ENCODE measurements at regions not wholly inside any gene's neighbourhood (a gene's known extent, or its start where the extent isn't known, plus 50 kb on each side); places are given as distances from the start of the nearest gene placed in this dataset.
"Not testable (repeated sequence)": the region's sequence is repeated elsewhere in the genome, so short reads cannot be mapped to it uniquely, and the experiment has no call there.

DNA sequence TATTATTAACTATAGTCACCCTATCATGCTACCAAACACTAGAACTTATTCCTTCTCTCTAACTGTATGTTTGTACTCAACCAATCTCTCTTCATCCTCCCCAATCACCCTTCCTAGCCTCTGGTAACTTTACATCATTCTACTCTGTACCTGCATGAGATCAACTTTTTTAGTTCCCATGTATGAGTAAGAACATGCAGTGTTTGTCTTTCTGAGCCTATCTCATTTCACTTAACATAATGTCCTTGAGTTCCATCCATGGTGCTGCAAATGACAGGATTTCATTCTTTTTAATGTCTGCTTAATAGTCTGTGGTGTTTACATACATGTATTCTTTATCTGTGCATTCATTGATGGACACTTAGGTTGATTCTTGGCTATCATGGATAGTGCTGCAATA is 108.9 kb upstream of the RFX8 start:
- H3K9me3 ChIP-seq (ENCODE audit: low read depth, low read length), result no peaks in the 10 kb centered on the region
- TF ChIP-seq POLR2AphosphoS5 (IDR thresholded peaks at IDR 0.05; ENCODE audit: borderline replicate concordance, low read depth, low read length) (no peak), FOXP2 (optimal IDR thresholded peaks at IDR 0.05; ENCODE audit: control extremely low read depth, extremely low read length, insufficient read depth) (no peak), EZH2 (IDR thresholded peaks at IDR 0.05) (no peak)
- no peak overlapping the region for H3K9ac ChIP-seq (ENCODE audit: insufficient read length)
- no peak for DNase-seq (ENCODE audit: low read depth, low spot score)
- no peak overlapping the region for H3K27ac ChIP-seq
- H3K4me3 ChIP-seq, result no peak overlapping the region
- H3K36me3 ChIP-seq (ENCODE audit: insufficient read depth, low read length), result no peaks in the 10 kb centered on the region

DNA sequence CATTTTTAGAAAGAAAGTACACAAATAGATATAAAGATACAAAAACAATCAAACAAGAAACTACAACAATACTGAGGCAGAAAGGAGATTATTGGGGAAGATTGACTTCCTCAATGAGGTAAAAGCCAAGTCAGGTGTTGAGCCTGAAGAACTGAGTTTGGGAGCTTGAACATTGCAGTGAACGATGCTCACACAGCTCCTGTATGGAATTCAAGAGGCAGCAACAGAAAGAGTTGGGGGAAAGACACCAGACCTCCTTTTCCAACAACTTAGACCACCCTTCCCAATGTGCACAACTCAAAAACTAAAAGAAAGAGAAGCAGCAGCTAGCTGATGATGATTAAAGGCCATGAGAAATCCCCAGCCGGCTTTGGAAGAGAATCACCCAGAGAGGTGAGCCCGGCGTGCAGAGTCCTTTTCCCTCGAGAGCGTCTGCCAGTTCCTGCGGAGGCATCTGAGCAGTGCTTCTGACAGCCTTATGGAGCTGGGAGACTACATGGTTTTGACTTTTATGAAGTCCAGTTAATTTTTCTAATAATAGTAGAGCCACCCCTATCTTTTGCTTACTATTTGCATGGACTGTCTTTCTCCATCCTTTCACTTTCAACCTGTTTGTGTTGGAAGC is 106.9 kb upstream of the RFX8 start:
- Histone ChIP-seq H3K9me3 (ENCODE audit: low read depth, low read length) (no peaks in the 10 kb centered on the region), H3K4me3 (no peak overlapping the region), H3K36me3 (ENCODE audit: insufficient read depth, low read length) (no peaks in the 10 kb centered on the region), H3K9ac (ENCODE audit: insufficient read length) (no peak overlapping the region), H3K27ac (no peak overlapping the region)
- TF ChIP-seq EZH2 (IDR thresholded peaks at IDR 0.05) (no peak), FOXP2 (optimal IDR thresholded peaks at IDR 0.05; ENCODE audit: control extremely low read depth, extremely low read length, insufficient read depth) (no peak), POLR2AphosphoS5 (IDR thresholded peaks at IDR 0.05; ENCODE audit: borderline replicate concordance, low read depth, low read length) (no peak)
- no peak for DNase-seq (ENCODE audit: low read depth, low spot score)

DNA sequence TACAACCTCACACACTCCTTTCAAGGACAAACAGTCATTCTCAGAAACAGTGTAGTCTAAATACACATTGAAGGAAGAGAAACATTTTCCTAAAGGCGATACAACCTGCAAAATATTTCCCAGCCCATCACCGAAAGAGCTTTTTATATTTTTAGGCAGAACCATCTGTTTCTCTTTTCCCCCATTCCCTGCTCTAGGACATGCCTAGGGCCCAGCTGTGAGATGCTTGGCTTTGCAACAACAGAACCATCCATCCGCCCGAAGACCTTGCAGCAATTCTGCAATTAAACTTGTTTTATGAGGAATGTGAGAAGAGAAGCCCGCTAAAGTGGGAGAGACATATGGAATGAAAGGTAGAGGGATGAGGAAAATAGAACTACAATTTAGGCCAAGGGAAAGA is 105.6 kb upstream of the RFX8 start:
- Histone ChIP-seq H3K4me3 (no peak overlapping the region), H3K9me3 (ENCODE audit: low read depth, low read length) (no peaks in the 10 kb centered on the region), H3K27ac (no peak overlapping the region), H3K36me3 (ENCODE audit: insufficient read depth, low read length) (no peaks in the 10 kb centered on the region), H3K9ac (ENCODE audit: insufficient read length) (no peak overlapping the region)
- DNase-seq (ENCODE audit: low read depth, low spot score), result no peak
- TF ChIP-seq FOXP2 (optimal IDR thresholded peaks at IDR 0.05; ENCODE audit: control extremely low read depth, extremely low read length, insufficient read depth), result no peak
- TF ChIP-seq POLR2AphosphoS5 (IDR thresholded peaks at IDR 0.05; ENCODE audit: borderline replicate concordance, low read depth, low read length), result no peak
- TF ChIP-seq EZH2 (IDR thresholded peaks at IDR 0.05), result no peak

DNA sequence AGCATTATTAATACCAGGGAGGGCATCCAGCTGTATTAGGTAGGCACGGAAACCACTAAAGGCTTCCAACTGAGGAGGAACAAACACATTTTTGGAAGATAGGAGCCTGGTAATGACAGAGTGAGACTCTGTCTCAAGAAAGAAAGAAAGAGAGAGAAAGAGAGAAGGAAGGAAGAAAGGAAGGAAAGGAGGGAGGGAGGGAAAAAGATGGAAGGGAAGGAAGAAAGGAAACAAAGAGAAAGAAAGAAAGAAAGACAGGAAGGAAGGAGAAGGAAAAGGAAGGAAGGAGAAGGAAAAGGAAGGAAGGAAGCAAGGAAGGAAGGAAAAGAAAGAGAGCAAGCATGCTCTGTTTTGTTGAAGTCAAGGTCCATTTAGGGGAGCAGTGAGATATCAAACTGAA is 103.8 kb upstream of the RFX8 start:
- no peak for DNase-seq (ENCODE audit: low read depth, low spot score)
- TF ChIP-seq FOXP2 (optimal IDR thresholded peaks at IDR 0.05; ENCODE audit: control extremely low read depth, extremely low read length, insufficient read depth) (no peak), POLR2AphosphoS5 (IDR thresholded peaks at IDR 0.05; ENCODE audit: borderline replicate concordance, low read depth, low read length) (no peak), EZH2 (IDR thresholded peaks at IDR 0.05) (no peak)
- H3K4me3 ChIP-seq, result no peak overlapping the region

DNA sequence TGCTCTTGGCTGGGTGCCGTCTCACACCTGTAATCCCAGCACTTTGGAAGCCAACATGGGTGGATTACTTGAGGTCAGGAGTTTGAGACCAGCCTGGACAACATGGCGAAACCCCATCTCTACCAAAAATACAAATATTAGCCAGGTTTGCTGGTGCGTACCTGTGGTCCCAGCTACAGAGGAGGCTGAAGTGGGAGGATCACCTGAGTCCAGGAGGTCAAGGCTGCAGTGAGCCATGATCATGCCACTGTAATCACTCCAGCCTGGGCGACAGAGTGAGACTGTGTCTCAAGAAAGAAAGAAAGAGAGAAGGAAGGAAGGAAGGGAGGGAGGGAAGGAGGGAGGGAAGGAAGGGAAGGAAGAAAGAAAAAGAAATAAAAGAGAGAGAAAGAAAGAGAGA is 103.2 kb upstream of the RFX8 start:
- not testable (repeated sequence) for H3K27ac ChIP-seq; H3K36me3 ChIP-seq (ENCODE audit: insufficient read depth, low read length); H3K9me3 ChIP-seq (ENCODE audit: low read depth, low read length); H3K4me3 ChIP-seq; H3K9ac ChIP-seq (ENCODE audit: insufficient read length); DNase-seq (ENCODE audit: low read depth, low spot score)

More for the DNA sequence above, 103.8 kb upstream of the RFX8 start:
- H3K9ac ChIP-seq (ENCODE audit: insufficient read length), result no peak overlapping the region
- no peaks in the 10 kb centered on the region for H3K36me3 ChIP-seq (ENCODE audit: insufficient read depth, low read length)
- no peak overlapping the region for H3K27ac ChIP-seq
- H3K9me3 ChIP-seq (ENCODE audit: low read depth, low read length), result no peaks in the 10 kb centered on the region

DNA sequence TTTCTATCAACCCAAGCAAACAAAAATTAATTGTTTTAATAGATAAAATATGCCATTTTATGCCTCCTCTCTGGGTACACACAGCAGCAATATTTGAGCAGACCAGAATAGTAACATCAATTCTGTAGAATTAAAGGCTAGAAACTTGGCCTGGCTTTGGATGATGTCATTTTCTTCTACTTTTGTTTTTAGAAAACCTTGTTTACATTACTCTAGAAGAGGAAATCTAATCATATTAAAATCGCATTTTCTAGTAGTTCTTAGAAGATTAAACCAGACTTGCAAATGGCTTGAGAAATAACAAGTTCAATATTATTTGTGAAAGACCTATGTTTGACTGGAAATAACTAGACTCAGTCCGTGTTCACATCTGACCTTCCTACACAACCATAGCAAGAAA is 102.3 kb upstream of the RFX8 start:
- no peak overlapping the region for H3K4me3 ChIP-seq
- H3K9me3 ChIP-seq (ENCODE audit: low read depth, low read length), result no peaks in the 10 kb centered on the region
- no peak for TF ChIP-seq POLR2AphosphoS5 (IDR thresholded peaks at IDR 0.05; ENCODE audit: borderline replicate concordance, low read depth, low read length)
- TF ChIP-seq FOXP2 (optimal IDR thresholded peaks at IDR 0.05; ENCODE audit: control extremely low read depth, extremely low read length, insufficient read depth), result no peak
- no peak for TF ChIP-seq EZH2 (IDR thresholded peaks at IDR 0.05)
- H3K36me3 ChIP-seq (ENCODE audit: insufficient read depth, low read length), result no peaks in the 10 kb centered on the region
- H3K9ac ChIP-seq (ENCODE audit: insufficient read length), result no peak overlapping the region
- DNase-seq (ENCODE audit: low read depth, low spot score), result no peak
- H3K27ac ChIP-seq, result no peak overlapping the region

DNA sequence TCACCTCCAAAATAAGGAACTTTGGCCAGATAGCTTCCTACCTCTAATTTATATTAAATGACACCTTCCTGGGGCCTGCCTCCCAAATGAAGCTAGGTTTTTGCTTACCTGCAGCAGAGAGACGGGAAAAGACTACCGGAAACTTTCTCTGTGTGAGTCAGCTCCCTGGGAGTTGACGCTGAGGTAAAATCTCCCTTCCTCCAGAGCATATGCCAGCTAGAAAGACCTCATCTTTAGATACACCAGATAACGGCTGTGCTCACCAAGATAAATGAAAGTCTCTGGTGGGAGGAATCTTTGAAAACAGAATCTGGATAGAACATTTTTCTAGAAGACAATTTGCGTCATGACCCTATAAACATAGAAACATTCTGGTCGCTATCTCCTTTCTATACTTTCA is 99.7 kb upstream of the RFX8 start:
- TF ChIP-seq FOXP2 (optimal IDR thresholded peaks at IDR 0.05; ENCODE audit: control extremely low read depth, extremely low read length, insufficient read depth), result no peak
- no peak for TF ChIP-seq EZH2 (IDR thresholded peaks at IDR 0.05)
- no peak for TF ChIP-seq POLR2AphosphoS5 (IDR thresholded peaks at IDR 0.05; ENCODE audit: borderline replicate concordance, low read depth, low read length)
- Histone ChIP-seq H3K4me3 (no peak overlapping the region), H3K27ac (no peak overlapping the region), H3K36me3 (ENCODE audit: insufficient read depth, low read length) (no peaks in the 10 kb centered on the region), H3K9ac (ENCODE audit: insufficient read length) (no peak overlapping the region), H3K9me3 (ENCODE audit: low read depth, low read length) (no peaks in the 10 kb centered on the region)
- no peak for DNase-seq (ENCODE audit: low read depth, low spot score)

DNA sequence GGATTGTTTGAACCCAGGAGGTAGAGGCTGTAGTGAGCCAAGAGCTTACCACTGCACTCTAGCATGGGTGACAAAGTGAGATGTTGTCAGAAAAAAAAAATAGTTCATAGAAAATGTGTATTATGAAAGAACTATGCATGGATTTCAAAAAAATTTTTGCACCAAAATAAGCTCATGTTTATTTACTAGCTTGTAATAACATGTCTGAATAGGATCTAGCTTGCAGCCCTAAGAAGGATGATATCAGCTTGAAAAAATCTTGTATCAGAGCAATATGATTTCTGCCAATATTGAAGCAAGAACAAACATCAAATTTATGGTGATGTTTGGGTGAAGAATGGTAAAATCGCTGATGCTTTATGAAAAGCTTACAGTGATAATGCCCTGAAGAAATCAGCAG is 97.0 kb upstream of the RFX8 start:
- DNase-seq (ENCODE audit: low read depth, low spot score), result no peak
- H3K9me3 ChIP-seq (ENCODE audit: low read depth, low read length), result no peaks in the 10 kb centered on the region
- no peaks in the 10 kb centered on the region for H3K36me3 ChIP-seq (ENCODE audit: insufficient read depth, low read length)
- H3K27ac ChIP-seq, result no peak overlapping the region
- no peak for TF ChIP-seq FOXP2 (optimal IDR thresholded peaks at IDR 0.05; ENCODE audit: control extremely low read depth, extremely low read length, insufficient read depth)
- H3K9ac ChIP-seq (ENCODE audit: insufficient read length), result no peak overlapping the region
- H3K4me3 ChIP-seq, result no peak overlapping the region

DNA sequence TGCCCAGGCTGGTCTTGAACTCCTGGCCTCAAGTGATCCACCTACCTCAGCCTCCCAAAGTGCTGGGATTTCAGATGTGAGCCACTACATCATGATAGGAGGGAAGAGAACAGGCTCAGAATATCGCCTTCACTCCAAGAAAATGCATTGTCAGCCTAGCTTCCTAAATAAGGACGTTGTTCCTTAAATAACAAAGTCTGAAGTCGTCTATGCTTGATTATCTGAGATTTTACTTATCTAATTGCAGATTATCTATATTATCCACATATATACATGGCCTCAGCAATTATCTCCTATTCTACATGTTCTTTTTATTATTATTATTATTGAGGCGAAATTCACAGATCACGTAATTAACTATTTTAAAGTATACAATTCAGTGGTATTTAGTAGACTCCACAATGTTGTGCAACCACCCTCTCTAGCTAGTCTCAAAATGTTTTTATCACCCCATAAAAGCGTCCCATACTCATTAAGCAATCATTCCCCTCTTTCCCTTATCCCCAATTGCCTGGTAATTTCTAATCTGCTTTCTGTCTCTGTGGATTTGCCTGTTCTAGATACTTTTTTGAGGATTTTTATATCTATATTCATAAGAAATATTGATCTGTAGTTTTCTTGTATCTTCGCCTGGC is 95.1 kb upstream of the RFX8 start:
- H3K36me3 ChIP-seq (ENCODE audit: insufficient read depth, low read length), result no peaks in the 10 kb centered on the region
- H3K9ac ChIP-seq (ENCODE audit: insufficient read length), result no peak overlapping the region
- no peaks in the 10 kb centered on the region for H3K9me3 ChIP-seq (ENCODE audit: low read depth, low read length)
- H3K4me3 ChIP-seq, result no peak overlapping the region
- DNase-seq (ENCODE audit: low read depth, low spot score), result no peak
- no peak for TF ChIP-seq POLR2AphosphoS5 (IDR thresholded peaks at IDR 0.05; ENCODE audit: borderline replicate concordance, low read depth, low read length)
- no peak for TF ChIP-seq EZH2 (IDR thresholded peaks at IDR 0.05)
- TF ChIP-seq FOXP2 (optimal IDR thresholded peaks at IDR 0.05; ENCODE audit: control extremely low read depth, extremely low read length, insufficient read depth), result no peak
- no peak overlapping the region for H3K27ac ChIP-seq
